OCI-LY3 (cell line): ENCODE measurements at regions not wholly inside any gene's neighbourhood (a gene's known extent, or its start where the extent isn't known, plus 50 kb on each side); places are given as distances from the start of the nearest gene placed in this dataset.

ENCODE experiments used
- EZH2phosphoT487 ChIP-seq: fragments of 200-600 bp; shearing (Covaris generic); IDR thresholded peaks from 2 replicates; pipeline ENCODE4 v1.6.1; 2018; ENCODE audit warnings: antibody characterized with exemption, mixed run types, low read depth
- TF ChIP-seq, protein P1 (sequence below): fragments of 200-600, 300-600 bp; sonication (generic); IDR thresholded peaks from 2 replicates; pipeline ENCODE4 v1.5.1; 2014; ENCODE audit warnings: antibody characterized with exemption, low read length, low read depth

GRCh38 chr4:181193131-181193930 lies 1049.9 kb upstream of the TENM3 start:
- TF ChIP-seq, protein P1, sequence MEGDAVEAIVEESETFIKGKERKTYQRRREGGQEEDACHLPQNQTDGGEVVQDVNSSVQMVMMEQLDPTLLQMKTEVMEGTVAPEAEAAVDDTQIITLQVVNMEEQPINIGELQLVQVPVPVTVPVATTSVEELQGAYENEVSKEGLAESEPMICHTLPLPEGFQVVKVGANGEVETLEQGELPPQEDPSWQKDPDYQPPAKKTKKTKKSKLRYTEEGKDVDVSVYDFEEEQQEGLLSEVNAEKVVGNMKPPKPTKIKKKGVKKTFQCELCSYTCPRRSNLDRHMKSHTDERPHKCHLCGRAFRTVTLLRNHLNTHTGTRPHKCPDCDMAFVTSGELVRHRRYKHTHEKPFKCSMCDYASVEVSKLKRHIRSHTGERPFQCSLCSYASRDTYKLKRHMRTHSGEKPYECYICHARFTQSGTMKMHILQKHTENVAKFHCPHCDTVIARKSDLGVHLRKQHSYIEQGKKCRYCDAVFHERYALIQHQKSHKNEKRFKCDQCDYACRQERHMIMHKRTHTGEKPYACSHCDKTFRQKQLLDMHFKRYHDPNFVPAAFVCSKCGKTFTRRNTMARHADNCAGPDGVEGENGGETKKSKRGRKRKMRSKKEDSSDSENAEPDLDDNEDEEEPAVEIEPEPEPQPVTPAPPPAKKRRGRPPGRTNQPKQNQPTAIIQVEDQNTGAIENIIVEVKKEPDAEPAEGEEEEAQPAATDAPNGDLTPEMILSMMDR: no peak
- no peak for TF ChIP-seq EZH2phosphoT487
